HCT116 (cell line): ENCODE measurements at regions not wholly inside any gene's neighbourhood (a gene's known extent, or its start where the extent isn't known, plus 50 kb on each side); places are given as distances from the start of the nearest gene placed in this dataset.

ENCODE experiments used
- ATAC-seq: fragments of 200-7000 bp; cut with Tn5 transposase; 2 replicates; pipeline ENCODE4 v1.9.1; 2020; ENCODE audit warnings: mild to moderate bottlenecking, moderate library complexity
- BruUV-seq: library from RNA; stranded (reverse); fragments of 400-500 nt; replicated peaks from 2 replicates; lab custom pipeline; 2021; lab: Mats Ljungman, UMichigan
- CTCF ChIA-PET: fragments of 300-600 bp; sonication (Branson Sonifier 250); formaldehyde crosslinking; loops from one replicate; lab custom pipeline; 2021; ENCODE audit warnings: antibody characterized with exemption; lab: Charles Lee
- POLR2A ChIA-PET: fragments of 300-600, 350-600 bp; sonication (Branson Sonifier 250); formaldehyde crosslinking; loops from one replicate; lab custom pipeline; 2021; ENCODE audit warnings: antibody characterized with exemption; lab: Charles Lee
- RAD21 ChIA-PET, 2 experiments: fragments of 300-600 bp; sonication (Branson Sonifier 250); formaldehyde crosslinking; loops; one replicate each; lab custom pipeline; 2023; ENCODE audit warnings: low total read pairs in 2 of 2; ENCODE audit not compliant: uncharacterized antibody in 2 of 2, unreplicated experiment in 2 of 2, low non-redundant PET in 1 of 2; lab: Charles Lee
- DNase-seq: peaks from one replicate; pipeline ENCODE4 v3.0.0-alpha.2; 2010; ENCODE audit warnings: low read depth, low spot score
- H2AFZ ChIP-seq: fragments of 200-600 bp; shearing (Covaris generic), sonication (generic); 2 replicates; pipeline ENCODE4 v1.6.1; 2017; ENCODE audit warnings: low read depth, mixed run types, mixed read lengths, antibody characterized with exemption, low read length; ENCODE audit not compliant: poor library complexity, severe bottlenecking
- H3K27ac ChIP-seq: 2 replicates; pipeline ENCODE4 v1.5.1; 2012; ENCODE audit warnings: low read depth, low read length
- H3K27me3 ChIP-seq: fragments of 200-600 bp; sonication (generic); 2 replicates; pipeline ENCODE4 v1.6.1; 2016; ENCODE audit warnings: mixed run types, low read length, mixed read lengths; ENCODE audit not compliant: insufficient read depth
- H3K36me3 ChIP-seq, 2 experiments: fragments of 200-500 bp in 1 of 2; fragments of 200-600 bp in 1 of 2; sonication (Bioruptor generic) in 1 of 2; sonication (generic) in 1 of 2; 2 replicates each; pipeline versions ENCODE4 v1.5.1 to v1.6.1; 2014 to 2016; ENCODE audit warnings: low read length in 2 of 2, inconsistent platforms in 1 of 2, mixed read lengths in 1 of 2, mixed run types in 1 of 2; ENCODE audit not compliant: insufficient read depth in 2 of 2, control insufficient read depth in 1 of 2
- H3K4me1 ChIP-seq, 2 experiments: fragments of 200-600 bp in 1 of 2; sonication (generic) in 1 of 2; 2 replicates each; pipeline versions ENCODE4 v1.5.1 to v1.6.1; 2012 to 2017; ENCODE audit warnings: low read length in 2 of 2, inconsistent platforms in 1 of 2, mild to moderate bottlenecking in 1 of 2, mixed read lengths in 1 of 2, mixed run types in 1 of 2, moderate library complexity in 1 of 2; ENCODE audit not compliant: insufficient read depth in 2 of 2, control insufficient read depth in 1 of 2
- H3K4me2 ChIP-seq: fragments of 200-600 bp; sonication (generic); 2 replicates; pipeline ENCODE4 v1.6.1; 2017; ENCODE audit warnings: mixed run types, low read length, mixed read lengths
- H3K4me3 ChIP-seq, 2 experiments: fragments of 200-600 bp in 1 of 2; sonication (generic) in 1 of 2; replicated peaks in 1 of 2; 2 replicates each; pipeline ENCODE4 v1.5.1; 2011 to 2016; ENCODE audit warnings: low read length in 2 of 2, control low read depth in 1 of 2, low read depth in 1 of 2, mild to moderate bottlenecking in 1 of 2, mixed read lengths in 1 of 2, mixed run types in 1 of 2
- H3K79me2 ChIP-seq: fragments of 200-600 bp; sonication (generic); 2 replicates; pipeline ENCODE4 v1.6.1; 2017; ENCODE audit warnings: mild to moderate bottlenecking, mixed run types, low read length, moderate library complexity, mixed read lengths; ENCODE audit not compliant: insufficient read depth
- H3K9ac ChIP-seq: fragments of 200-600 bp; sonication (generic); 2 replicates; pipeline ENCODE4 v1.6.1; 2016; ENCODE audit warnings: low read length, mixed read lengths
- H3K9me2 ChIP-seq: fragments of 200-600 bp; sonication (generic), shearing (Covaris generic); 2 replicates; pipeline ENCODE4 v1.6.1; 2017; ENCODE audit warnings: mixed run types, mild to moderate bottlenecking, moderate library complexity; ENCODE audit not compliant: insufficient read depth
- H3K9me3 ChIP-seq, 2 experiments: fragments of 200-500 bp in 1 of 2; fragments of 200-600 bp in 1 of 2; sonication (Bioruptor generic) in 1 of 2; sonication (generic) in 1 of 2; 2 replicates each; pipeline ENCODE4 v1.6.1; 2014 to 2017; ENCODE audit warnings: low read length in 2 of 2, mixed read lengths in 2 of 2, inconsistent platforms in 1 of 2, low read depth in 1 of 2, mild to moderate bottlenecking in 1 of 2, mixed run types in 1 of 2, moderate library complexity in 1 of 2; ENCODE audit not compliant: control insufficient read depth in 1 of 2, insufficient read depth in 1 of 2
- H4K20me1 ChIP-seq: fragments of 200-600 bp; sonication (generic), shearing (Covaris generic); 2 replicates; pipeline ENCODE4 v1.6.1; 2017; ENCODE audit warnings: mixed run types, mild to moderate bottlenecking, moderate library complexity; ENCODE audit not compliant: insufficient read depth
- EZH2 ChIP-seq: fragments of 200-600 bp; sonication (generic); IDR thresholded peaks from 2 replicates; pipeline ENCODE4 v1.6.1; 2017; ENCODE audit warnings: antibody characterized with exemption, mixed run types
- FOSL1 ChIP-seq: IDR thresholded peaks from 2 replicates; pipeline ENCODE4 v1.6.1; 2012; ENCODE audit warnings: low read depth
- JUND ChIP-seq: IDR thresholded peaks from 2 replicates; pipeline ENCODE4 v1.6.1; 2012
- POLR2A ChIP-seq: IDR thresholded peaks from 2 replicates; pipeline ENCODE4 v1.7.0; 2011; ENCODE audit warnings: borderline replicate concordance; ENCODE audit not compliant: insufficient read depth, insufficient read length; ENCODE audit errors: extremely low read depth
- POLR2AphosphoS5 ChIP-seq: IDR thresholded peaks from 2 replicates; pipeline ENCODE4 v1.6.1; 2011; ENCODE audit warnings: mild to moderate bottlenecking, low read depth, low read length, moderate library complexity
- RAD21 ChIP-seq: IDR thresholded peaks from 2 replicates; pipeline ENCODE4 v1.6.1; 2012; ENCODE audit warnings: low read depth, mild to moderate bottlenecking
- SIN3A ChIP-seq: IDR thresholded peaks from 2 replicates; pipeline ENCODE4 v1.6.1; 2012; ENCODE audit warnings: low read depth
- SP1 ChIP-seq: IDR thresholded peaks from 2 replicates; pipeline ENCODE4 v1.6.1; 2012; ENCODE audit warnings: low read depth
- TCF7L2 ChIP-seq: IDR thresholded peaks from 2 replicates; pipeline ENCODE4 v1.7.0; 2011; ENCODE audit warnings: borderline replicate concordance, inconsistent platforms; ENCODE audit not compliant: insufficient read depth, insufficient read length; ENCODE audit errors: extremely low read depth
- YY1 ChIP-seq: IDR thresholded peaks from 2 replicates; pipeline ENCODE4 v1.6.1; 2011; ENCODE audit warnings: low read length, low read depth, moderate library complexity, mild to moderate bottlenecking; ENCODE audit not compliant: insufficient replicate concordance; ENCODE audit errors: extremely low read depth
- ZBTB33 ChIP-seq: IDR thresholded peaks from 2 replicates; pipeline ENCODE4 v1.6.1; 2011; ENCODE audit warnings: mild to moderate bottlenecking, low read length, moderate library complexity; ENCODE audit not compliant: insufficient replicate concordance; ENCODE audit errors: extremely low read depth
- intact Hi-C: fragments of 100-400 bp; cut with micrococcal nuclease; formaldehyde crosslinking; loops from 2 replicates; pipeline ENCODE4 v1.10.0; 2022
- TF ChIP-seq, protein P1 (sequence below), 3 experiments: fragments of 200-600 bp in 1 of 3; sonication (generic) in 1 of 3; IDR thresholded peaks in 2 of 3; conservative IDR thresholded peaks in 1 of 3; 2 replicates each; pipeline ENCODE4 v1.5.1; 2012 to 2017; ENCODE audit warnings: low read depth in 2 of 3, low read length in 2 of 3, antibody characterized with exemption in 1 of 3, borderline replicate concordance in 1 of 3, control low read depth in 1 of 3, mild to moderate bottlenecking in 1 of 3, mixed read lengths in 1 of 3, mixed run types in 1 of 3, moderate library complexity in 1 of 3; ENCODE audit not compliant: insufficient read depth in 1 of 3

DNA sequence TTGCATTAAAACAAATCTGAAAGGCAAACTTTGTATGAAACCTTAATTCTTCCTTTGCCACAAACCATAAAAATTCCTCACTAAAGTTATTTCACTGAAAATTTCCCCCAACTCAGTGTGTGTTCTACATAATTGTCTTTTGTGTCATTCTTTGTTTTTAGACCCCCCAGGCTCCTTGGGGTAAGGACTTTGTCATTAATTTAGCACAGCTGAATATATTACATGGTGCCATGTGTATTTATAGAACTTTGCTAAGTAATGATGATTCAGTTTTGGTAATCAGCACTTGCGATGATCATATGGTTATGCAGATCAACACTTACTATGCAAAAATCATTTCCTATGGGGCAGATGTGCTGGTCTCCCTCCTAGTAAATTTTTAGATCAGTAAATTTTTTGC, 712.1 kb upstream of the MEF2C start:
- H4K20me1 ChIP-seq: no peaks in the 10 kb centered on the region
- H3K9me2 ChIP-seq: no peaks in the 10 kb centered on the region
- no peak overlapping the region for H3K9ac ChIP-seq
- no peaks in the 10 kb centered on the region for H3K9me3 ChIP-seq
- ChIA-PET POLR2A (no interaction called here), CTCF (no interaction called here)
- H3K27ac ChIP-seq: no peak overlapping the region
- H3K36me3 ChIP-seq: no peaks in the 10 kb centered on the region
- ATAC-seq (no peak), DNase-seq (no peak)
- H2AFZ ChIP-seq: no peak overlapping the region
- intact Hi-C loops: no loop called here
- H3K27me3 ChIP-seq: no peaks in the 10 kb centered on the region
- H3K79me2 ChIP-seq: no peaks in the 10 kb centered on the region
- TF ChIP-seq JUND: no peak
- TF ChIP-seq, protein P1, sequence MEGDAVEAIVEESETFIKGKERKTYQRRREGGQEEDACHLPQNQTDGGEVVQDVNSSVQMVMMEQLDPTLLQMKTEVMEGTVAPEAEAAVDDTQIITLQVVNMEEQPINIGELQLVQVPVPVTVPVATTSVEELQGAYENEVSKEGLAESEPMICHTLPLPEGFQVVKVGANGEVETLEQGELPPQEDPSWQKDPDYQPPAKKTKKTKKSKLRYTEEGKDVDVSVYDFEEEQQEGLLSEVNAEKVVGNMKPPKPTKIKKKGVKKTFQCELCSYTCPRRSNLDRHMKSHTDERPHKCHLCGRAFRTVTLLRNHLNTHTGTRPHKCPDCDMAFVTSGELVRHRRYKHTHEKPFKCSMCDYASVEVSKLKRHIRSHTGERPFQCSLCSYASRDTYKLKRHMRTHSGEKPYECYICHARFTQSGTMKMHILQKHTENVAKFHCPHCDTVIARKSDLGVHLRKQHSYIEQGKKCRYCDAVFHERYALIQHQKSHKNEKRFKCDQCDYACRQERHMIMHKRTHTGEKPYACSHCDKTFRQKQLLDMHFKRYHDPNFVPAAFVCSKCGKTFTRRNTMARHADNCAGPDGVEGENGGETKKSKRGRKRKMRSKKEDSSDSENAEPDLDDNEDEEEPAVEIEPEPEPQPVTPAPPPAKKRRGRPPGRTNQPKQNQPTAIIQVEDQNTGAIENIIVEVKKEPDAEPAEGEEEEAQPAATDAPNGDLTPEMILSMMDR (IDR thresholded peaks at IDR 0.05 in 2 of 3, conservative IDR thresholded peaks at IDR 0.05 in 1 of 3; ENCODE audit: borderline replicate concordance in 1 of 3, insufficient read depth in 1 of 3, low read depth in 2 of 3, low read length in 2 of 3): no peak
- TF ChIP-seq SP1: no peak
- no peak for TF ChIP-seq POLR2AphosphoS5
- TF ChIP-seq SIN3A: no peak
- no peak for TF ChIP-seq ZBTB33
- TF ChIP-seq YY1: no peak
- no peak for TF ChIP-seq POLR2A
- TF ChIP-seq EZH2: no peak
- TF ChIP-seq RAD21: no peak
- no peak for TF ChIP-seq FOSL1
- no peak for TF ChIP-seq TCF7L2
- TF ChIP-seq, all 23 proteins: peak for 0
- RAD21 ChIA-PET: no interaction called here
- Histone ChIP-seq H3K4me2 (no peak overlapping the region), H3K4me1 (no peaks in the 10 kb centered on the region), H3K4me3 (no peak overlapping the region)
- BruUV-seq: no TSS peak
